Muscle of back (tissue), 3 donors: ENCODE measurements at regions not wholly inside any gene's neighbourhood (a gene's known extent, or its start where the extent isn't known, plus 50 kb on each side); places are given as distances from the start of the nearest gene placed in this dataset.
A peak's percentile ranks its signal among the peaks of the same experiment; 100 is the strongest.
"Not testable (repeated sequence)": the region's sequence is repeated elsewhere in the genome, so short reads cannot be mapped to it uniquely, and the experiment has no call there.

ENCODE experiments used
- DNase-seq, 3 donors: peaks; one replicate each; pipeline versions ENCODE4 v3.0.0 to v3.0.0-alpha.2; 2013

DNA sequence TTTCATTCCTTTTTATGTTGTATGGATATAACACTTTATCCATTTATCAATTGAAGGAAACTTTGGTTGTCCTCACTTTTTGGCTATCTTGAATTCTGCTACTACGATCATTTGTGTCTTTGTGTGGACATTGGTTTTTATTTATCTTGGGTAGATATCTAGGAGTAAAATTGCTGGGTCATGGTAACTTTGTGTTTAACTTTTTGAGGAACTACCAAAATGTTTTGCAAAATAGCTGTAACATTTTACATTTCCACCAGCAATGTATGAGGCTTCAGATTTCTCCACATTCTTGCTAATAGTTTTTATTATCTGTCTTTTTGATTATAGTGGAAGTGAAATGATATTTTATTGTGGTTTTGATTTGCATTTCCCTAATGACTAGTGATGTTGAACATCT lies 55.6 kb downstream of the TLNRD1 start:
- no peak for DNase-seq

DNA sequence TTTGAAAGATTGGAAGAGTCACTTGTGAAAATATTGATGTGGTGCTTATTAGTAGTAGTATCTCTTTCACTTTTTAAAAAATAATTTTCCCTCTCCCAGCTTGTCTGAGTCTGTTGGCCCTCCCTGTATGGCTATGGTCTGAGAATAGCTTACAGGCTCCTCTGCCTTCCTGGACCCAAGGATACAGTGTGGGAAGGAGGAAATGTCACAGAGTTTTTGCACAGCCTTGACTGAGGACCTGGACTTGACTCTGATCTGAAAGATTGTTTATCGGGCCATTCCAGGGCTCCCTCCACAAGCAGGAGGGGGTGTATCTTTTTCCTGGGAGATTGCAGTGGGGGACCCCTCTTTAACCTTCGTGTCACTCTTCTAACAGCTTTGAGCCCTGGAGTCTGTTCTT lies 59.7 kb downstream of the TLNRD1 start:
- DNase-seq: no peak

DNA sequence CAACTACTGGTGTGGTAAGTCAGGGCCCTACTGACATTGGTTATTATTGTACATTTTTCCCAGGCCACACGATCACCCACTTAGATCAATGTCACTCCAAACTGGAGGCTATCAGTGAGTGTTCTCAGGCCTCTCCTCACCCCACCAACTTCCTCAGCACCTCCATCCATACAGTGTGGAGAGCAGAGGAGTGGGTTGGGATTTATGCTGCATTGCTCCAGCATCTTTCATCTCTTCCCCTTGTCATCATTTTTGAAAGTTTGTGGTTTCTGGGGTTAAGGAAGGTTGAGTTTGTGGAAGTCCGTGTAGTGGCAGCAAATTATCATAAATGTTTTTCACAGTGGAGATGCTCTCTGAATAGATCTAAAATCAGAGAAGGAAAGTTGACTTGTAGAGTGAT lies 60.2 kb downstream of the TLNRD1 start:
- DNase-seq: no peak

DNA sequence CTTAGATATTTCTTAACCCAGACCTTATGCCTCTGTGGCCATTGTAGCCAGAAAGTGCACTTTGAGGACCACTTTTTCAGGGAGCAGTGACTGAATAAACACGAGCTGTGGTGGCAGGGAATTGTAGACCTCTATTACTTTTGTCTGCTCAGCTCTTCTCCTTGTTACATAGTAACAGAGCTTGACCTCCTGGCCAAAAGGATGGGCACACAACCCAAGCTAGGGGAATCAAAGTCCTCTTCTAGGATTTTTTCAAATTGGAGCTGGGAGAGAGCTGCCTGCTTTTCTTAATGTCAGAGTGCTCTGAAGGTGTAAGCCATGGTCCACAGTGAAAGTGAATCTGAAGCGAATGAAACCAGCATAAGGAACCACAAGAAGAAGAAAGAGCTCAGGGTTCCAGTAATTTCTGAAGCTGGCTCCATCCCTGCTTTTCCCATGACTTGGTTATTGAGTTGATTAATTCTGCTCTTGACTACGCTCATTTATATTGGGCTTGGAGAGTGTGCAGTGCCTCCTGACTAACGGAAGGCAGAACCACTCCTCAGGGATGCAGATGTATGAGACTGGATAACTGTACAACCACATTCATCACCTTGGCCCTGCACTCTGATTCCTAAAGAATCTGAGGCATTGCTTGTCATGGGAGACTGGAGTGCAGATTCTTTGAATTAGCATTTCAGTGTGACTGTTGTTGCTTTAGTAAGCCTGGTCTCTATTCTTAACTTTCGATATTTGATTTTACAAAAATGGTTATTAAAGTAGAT lies 60.9 kb downstream of the TLNRD1 start:
- DNase-seq: no peak

DNA sequence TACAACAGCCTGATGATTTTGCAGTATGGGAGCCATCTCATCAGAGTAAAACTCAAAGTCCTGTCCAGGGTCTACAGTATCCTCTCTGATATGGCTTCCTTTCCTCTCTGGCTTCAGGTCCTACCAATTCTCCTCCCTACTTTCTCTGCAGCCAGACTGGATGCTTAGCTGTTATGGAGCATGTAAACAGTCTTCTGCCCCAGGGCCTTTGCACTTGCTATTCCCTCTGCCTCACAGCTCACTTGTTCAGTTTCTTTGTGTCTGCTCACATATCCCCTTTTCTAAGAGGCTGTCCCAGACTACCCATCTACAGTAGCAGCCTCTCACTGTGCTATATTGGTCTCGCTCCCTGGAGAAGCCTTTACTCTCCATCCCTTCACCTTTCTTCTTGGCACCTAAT lies 62.2 kb downstream of the TLNRD1 start:
- no peak for DNase-seq

DNA sequence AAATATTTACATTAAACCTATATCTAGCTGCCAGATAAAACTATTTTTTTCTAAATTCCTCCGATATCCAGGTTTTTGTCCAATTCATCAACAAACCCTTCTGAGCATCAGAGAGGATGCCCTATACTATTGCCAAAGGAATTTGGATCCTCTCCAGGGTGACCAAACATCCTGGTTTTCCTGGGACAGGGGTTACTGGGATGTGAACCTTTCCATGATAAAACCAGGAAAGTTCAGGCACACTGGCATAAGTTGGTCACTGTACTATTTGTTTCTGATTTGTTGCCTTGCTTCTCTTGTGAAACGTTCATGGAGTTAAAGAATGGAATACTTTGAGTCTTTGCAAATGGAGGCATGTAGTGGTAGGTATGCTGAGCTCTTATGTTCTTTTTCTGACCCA lies 63.5 kb downstream of the TLNRD1 start:
- DNase-seq: no peak

DNA sequence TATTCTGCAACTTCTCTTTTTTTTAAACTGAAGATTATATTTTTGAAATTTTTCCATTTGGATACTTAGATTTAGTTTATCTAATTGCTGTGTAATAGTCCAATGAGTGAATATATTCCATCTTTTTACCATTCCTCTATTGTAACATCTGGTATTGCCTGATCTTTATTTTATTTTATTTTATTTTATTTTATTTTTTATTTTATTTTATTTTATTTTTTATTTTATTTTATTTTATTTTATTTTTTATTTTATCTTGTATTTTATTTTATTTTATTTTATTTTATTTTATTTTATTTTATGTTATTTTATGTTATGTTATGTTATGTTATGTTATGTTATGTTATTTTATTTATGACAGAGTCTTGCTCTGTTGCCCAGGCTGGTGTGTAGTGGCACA lies 66.5 kb upstream of the CFAP161 start:
- not testable (repeated sequence) for DNase-seq

DNA sequence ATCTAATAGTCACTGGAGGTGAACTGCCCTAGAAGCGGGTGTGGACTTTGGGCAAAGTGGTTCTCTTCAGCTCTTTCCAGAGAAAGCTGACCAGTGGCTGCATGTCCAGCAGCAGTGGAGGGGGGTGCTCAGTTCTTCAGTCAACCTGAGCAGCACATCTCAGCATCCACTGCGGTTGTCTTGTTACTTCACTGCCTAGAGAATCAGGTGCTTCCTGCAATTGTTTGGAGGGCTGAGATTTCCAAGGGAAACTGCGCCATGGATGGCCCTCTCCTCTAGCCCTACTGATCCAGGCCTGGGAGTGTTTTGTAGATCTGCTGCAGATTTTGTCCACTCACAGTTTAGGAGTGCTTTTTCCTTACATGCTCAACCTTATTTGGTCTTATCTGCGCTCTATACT lies 65.6 kb upstream of the CFAP161 start:
- DNase-seq: no peak

DNA sequence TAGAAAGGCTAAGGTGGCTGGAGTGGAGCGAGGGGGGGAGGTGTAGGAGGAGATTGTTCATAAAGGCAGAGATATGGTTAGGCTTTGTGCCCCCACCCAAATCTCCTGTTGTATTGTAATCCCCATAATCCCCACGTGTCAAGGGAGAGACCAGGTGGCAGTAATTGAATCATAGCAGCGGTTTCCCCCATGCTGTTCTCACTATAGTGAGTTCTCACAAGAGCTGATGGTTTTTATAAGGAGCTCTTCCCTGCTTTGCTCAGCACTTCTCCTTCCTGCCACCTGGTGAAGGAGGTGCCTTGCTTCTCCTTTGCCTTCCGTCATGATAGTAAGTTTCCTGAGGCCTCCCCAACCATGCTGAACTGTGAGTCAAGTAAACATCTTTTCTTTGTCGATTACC lies 64.7 kb upstream of the CFAP161 start:
- DNase-seq: no peak

DNA sequence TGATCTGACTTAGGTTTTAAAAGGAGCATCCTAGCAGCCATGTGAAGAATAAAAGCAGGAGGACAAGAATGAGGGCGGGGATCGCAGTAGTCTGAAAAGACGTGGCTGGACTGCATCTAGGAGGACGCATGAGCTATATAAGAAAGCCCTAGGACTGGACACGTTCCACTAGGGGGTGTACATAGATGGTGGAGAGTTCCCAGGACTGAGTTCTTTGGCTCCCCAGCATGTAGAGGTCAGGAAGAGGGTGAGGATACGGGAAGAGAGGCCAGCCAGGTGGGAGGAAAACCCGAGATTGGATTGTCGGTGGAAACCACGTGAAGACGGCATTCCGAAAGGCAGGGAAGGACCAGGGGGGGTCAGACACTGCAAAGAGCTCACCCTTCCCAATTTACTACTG lies 64.2 kb upstream of the CFAP161 start:
- peak in 1 of 3 donors; percentile 23 for DNase-seq

DNA sequence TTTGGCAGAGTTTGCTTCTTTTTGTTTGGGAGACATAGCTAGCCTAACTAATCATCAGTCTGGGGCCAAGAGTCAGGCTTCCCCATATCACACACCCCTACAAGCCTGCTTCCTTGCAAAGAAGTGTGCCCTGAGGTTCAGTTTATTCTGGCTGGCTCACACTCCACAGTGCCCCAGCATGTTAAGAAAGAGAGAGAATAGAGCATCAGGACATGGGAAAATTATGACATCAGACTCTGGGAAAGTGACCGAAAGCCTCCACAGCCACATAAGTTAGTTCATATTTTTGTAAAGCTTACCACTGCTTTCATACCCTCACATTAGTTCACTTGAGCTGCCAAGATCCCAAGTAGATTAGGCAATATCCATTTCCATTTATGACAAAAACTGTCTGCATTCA lies 63.0 kb upstream of the CFAP161 start:
- peak in 2 of 3 donors; percentile 23 to 48 for DNase-seq

DNA sequence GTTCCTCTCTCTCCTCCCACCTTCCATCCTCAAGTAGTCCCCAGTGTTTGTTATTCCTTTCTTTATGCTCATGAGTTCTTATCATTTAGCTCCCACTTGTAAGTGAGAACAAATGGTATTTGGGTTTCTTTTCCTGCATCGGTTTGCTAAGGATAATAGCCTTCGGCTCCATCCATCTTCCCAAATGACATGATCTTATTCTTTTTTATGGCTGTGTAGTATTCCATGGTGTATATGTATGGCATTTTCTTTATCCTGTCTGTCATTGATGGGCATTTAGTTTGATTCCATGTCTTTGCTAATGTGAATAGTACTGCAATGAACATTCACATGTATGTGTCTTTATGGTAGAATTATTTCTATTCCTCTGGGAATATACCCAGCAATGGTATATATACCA lies 62.4 kb upstream of the CFAP161 start:
- DNase-seq: no peak

DNA sequence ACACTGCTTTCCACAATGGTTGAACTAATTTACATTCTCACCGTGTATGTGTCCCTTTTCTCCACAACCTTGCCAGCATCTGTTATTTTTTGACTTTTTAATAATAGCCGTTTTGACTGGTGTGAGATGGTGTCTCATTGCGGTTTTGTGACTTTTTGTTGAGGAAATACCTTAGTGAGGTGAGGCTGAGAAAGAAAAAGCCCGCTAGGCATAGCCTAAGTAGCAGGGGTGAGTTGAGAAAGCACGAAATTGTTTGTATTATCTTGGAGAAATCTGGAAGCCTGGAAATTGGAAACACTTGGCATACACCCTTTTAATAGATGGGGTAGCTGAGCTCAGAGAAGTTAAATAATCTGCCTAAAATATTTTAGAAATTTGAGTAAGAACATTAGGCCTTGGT lies 61.5 kb upstream of the CFAP161 start:
- DNase-seq: no peak

DNA sequence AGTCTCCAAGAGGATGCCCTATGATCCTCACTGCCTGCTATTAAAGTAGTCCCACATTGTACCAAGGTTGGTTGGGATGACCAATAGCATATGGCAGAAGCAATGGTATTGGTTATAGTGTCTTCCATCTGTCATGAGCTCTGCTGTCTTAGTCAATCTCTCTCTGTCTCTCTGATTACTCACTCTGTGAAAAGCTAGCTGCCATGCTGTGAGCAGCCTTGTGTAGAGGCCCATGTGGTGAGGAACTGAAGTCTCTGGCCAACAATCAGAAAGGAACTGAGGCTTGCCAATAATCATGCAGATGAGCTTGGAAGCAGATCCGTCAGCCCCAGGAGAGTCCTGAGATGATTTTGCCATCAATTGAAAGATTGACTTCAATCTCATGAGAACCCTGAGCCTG lies 60.3 kb upstream of the CFAP161 start:
- DNase-seq: no peak

DNA sequence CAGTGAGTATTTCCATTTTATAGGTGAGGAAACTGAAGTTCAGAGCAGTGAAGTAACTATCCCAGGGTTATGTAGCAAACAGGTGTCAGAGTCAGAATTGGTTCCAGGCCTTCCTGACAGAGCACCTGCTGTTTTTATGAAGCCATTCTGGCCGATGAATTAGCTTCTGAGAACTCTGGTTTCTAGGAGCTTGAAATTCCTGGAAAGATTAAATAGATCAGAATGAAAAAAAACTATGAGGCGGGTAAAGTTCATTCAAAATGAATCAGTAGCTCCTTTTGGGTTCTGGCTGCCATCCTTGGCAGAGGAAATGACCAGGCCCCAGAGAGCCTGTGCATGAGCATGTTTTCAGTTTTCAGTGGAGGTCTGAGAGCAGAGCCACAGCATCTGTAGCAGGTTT lies 59.3 kb upstream of the CFAP161 start:
- no peak for DNase-seq

DNA sequence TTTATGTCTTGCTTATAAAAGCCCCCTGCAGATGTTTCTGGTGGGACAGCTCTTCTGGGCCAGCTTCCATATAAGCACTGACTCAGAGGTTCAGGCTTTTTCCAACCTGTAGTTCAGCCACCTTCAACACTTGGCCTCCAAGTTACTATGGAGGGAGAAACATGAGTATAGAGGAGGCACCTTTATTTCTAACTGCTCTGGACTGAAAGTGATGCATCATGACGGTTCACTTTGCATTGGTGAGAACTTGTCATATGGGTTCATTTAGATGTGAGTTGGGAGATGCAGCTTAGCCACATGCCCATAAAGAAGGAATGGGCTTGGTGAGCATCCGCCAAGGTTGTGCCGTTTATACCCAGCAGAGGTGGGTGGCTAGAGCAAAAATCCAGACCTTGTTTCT lies 58.8 kb upstream of the CFAP161 start:
- peak in 1 of 3 donors; percentile 33 for DNase-seq

DNA sequence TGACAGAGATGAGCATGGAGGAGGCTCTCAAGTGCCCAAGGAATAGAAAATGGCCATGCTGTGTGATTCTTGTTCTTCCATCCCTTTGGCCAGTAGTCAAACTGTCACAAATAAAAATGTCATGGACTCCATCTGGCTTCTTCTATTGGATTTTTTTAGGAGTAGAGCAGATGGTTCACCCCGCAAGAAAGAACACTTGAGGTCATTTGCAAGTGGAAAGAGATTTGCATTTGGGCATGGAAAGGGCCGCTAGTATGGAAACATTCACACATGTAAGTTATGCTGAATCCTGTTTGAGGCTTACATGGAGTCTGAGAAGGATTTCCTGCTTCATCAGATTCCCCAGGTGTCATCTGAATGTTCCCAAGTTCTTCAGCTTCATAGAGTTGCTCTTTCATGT lies 53.1 kb upstream of the CFAP161 start:
- DNase-seq: no peak

DNA sequence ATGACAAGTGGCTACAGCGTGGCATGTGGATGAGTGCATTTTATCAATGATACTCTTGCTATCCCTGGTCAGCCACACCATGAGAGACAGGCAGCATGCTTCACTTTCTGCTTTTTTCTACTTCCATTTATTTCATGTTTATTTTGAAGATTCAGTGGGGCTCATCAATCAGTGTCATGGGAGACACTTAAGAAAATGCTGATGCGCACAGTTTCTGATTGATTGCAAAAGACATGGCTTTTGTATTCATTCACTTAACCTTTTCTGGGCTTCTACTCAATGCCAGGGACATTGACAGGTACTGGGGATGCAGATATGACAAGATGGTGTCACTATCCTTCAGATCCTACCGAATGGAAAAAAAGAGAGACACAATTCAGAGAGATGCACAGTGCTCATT lies 50.9 kb upstream of the CFAP161 start:
- DNase-seq: no peak
